ENCODE measurements at regions not wholly inside any gene's neighbourhood (a gene's known extent, or its start where the extent isn't known, plus 50 kb on each side); places are given as distances from the start of the nearest gene placed in this dataset.
A peak's percentile ranks its signal among the peaks of the same experiment; 100 is the strongest.

DNA sequence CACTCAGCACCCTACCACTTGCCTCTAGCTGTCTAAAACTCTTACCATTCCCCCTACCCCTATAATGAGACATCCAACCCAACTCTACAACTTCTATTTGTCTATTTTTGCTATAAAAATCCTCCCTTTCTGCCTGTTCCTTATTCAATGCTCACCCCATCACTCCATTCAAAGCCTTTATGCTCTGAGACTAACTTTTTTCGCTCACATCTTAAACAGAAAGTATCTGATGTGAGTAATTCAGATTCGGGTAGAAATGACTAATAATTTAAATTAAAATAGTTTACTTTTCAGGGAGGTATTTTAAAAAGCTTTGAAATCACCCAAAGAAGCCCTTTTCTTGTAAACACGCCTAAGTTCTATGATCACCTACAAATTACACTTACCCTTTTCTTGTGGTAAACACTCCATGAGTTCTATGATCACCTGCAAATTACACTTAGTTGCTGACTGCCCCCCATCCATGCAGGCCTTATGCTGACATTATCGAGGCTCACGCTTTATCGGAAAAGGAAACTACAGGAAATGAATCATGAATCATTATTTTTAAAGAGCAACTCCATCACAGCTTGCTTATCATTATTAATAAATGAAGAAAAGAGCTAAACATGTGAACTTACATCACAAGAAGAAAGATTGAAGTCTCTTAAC lies 168.7 kb upstream of the PPP1R2C start:
- peak; percentile 75 for DNase-seq (ENCODE audit: low spot score)

DNA sequence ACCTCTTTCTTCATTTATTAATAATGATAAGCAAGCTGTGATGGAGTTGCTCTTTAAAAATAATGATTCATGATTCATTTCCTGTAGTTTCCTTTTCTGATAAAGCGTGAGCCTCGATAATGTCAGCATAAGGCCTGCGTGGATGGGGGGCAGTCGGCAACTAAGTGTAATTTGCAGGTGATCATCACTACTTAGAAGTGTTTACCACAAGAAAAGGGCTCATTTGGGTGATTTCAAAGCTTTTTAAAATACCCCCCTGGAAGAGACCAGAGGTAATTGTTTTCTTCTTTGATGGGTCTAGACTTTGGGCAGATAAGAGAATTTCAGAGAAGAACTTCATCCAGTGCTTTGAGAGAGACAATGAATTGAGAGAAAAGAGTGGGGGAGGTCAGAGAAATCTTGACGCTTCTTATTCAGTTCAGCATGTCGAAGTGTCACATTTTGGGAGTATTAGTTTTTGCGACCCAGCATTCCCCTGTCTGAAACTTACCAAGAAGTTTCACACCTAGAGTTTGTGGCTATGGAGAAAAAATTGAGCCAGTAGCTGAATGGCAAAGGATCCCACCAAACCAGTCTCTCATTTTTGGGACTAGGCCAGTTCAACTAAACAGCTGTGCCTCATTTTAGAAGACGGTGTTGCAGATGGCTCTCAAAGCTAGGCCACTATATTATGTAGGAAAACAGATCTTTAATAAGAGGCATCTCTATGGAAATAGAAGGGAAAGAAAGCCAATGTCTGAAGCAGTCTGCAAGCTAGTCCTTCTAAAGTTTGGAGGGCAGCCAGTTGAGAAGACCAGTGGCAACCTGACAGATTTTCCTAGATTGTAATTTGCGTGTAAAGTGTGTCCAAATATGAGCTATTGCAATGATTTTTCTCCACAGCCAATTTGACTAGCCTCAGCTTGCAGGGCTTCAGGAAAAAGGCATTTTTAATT lies 171.0 kb upstream of the PPP1R2C start:
- DNase-seq (ENCODE audit: low spot score), result peak; percentile 80

DNA sequence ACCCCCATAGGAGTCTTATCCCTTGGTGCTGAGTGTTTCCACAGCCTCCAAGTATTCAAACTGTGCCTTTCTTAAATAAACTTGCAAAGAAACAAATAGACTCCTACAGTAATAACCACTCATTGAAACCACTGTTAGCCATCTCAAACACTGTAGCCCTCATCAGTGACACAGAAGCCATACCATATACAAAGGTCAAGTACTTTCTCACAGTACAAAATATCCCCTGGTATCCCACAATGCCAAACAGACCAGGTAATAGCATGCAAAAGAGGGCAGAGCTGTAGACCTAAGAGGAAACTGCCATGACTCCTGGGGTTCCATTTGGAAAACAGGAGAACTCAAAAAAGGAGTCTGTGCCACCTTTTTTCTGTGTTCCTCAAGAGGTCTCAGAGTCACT lies 173.8 kb upstream of the PPP1R2C start:
- DNase-seq (ENCODE audit: low spot score), result no peak

DNA sequence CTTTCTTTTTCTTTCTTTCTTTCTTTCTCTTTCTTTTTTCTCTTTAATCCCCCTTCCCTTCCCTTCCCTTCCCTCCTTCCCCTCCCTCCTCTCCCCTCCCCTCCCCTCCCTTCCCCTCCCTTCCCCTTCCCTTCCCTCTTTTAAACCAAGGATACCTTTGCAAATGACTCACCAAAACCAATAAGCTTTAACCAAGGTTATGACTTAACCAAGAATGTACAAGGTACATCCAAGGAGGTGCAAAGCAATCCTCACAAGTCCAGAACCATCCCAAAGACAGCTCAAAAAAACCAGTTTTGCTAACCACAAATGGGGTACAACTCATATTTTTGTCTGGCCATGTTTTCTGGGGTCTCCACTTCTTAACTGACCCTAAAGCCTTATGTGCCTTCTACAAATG lies 174.7 kb upstream of the PPP1R2C start:
- no peak for DNase-seq (ENCODE audit: low spot score)

DNA sequence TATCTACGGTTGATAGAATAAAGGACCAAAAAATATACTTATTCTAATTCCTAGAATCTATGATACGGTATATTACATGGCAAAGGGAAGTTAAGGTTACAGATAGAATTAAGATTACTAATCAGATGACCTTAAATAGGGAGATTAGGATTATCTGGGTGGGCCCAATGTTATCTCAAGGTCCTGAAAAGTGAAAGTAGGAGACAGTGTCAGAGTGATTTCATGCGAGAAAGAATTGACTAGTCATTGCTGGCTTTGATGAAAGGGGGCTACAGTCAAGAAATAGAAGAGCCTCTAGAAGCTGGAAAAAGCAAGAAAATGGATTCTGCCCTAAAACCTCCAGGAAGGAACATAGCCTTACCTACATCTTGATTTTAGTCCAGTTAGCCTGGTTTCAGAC lies 176.9 kb upstream of the PPP1R2C start:
- DNase-seq (ENCODE audit: low spot score), result no peak

DNA sequence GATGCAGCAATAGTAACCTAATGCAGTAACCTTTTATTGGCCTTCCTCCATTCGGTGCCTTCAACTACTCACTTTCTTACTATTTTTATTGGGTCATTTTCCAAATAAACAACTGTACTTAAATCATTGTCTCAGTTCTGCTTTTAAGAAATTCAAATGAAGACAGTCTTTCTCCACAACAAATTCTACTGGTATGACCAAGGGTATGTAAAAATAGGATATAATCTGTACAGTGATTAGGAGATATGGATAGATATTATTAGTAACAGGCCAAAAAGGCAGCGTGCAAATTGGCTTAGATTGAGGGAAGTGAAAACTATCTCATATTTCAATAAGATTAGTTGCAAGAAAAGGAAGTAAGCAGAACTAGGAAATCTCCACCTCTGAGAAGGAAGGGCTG lies 177.4 kb upstream of the PPP1R2C start:
- no peak for DNase-seq (ENCODE audit: low spot score)

DNA sequence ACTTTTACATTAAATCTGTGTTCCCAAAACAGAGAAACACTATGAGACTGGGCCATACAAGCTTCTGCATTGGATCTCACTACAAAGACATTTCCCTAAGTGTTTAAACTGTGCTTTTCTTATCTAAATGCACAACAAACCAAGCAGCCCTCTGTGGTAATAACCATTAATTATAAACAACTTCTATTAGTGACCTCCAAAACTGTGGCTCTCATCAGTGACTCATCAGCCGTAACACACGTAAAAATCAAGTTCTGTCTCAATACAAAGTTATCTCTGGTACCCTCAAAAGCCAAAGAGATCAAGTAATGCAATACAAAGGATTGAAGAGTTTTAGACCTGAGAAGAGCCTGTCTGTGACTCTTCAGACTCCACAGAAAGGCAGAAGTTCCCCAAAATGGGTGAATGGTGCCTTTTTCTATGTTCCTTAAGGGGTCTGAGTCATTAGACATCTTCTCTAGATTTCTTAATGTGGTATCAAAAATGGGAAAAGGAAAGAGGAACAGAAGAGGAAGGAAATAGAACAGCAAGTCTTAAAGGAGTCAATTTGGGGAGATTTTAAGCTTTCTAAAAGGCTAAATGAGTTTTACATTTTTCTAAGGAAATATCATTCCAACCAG lies 189.8 kb upstream of the PPP1R2C start:
- no peak for DNase-seq (ENCODE audit: low spot score)

DNA sequence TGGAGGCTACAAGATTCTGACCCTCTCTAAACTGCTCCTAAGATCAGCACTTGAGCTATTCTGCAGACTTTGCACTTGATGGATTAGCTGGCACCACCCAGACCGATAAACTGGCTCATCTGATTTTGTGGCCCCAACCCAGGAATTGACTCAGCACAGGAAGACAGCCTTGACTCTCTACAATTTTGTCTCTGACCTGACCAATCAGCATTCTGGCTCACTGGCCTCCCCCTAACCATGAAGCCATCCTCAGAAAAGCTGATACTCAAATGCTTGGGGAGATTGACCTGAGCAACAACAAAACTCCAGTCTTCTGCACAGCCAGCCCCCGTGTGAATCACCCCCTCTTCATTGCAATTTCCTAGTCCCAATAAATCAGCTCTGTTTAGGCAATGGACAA lies 195.4 kb upstream of the PPP1R2C start:
- DNase-seq (ENCODE audit: low spot score), result no peak

DNA sequence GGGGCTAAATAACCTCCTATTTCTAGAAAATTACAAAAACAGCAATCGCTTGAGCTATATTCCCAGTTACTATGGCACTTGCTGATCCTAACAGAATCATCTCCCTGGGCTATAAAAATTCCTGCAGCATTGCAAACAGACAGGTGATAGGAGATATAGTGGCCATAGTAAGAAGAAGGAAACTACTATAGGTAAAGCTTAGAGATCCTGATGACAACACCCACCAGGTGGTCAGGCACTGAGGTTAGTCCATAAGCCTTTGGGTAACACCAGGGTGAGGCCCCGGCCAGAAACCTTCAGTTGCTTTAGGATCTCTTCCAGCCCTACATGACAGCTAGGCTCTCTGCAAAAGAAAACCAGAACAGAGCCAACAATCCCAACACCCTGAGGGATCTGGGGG lies 197.9 kb upstream of the PPP1R2C start:
- DNase-seq (ENCODE audit: low spot score), result no peak

DNA sequence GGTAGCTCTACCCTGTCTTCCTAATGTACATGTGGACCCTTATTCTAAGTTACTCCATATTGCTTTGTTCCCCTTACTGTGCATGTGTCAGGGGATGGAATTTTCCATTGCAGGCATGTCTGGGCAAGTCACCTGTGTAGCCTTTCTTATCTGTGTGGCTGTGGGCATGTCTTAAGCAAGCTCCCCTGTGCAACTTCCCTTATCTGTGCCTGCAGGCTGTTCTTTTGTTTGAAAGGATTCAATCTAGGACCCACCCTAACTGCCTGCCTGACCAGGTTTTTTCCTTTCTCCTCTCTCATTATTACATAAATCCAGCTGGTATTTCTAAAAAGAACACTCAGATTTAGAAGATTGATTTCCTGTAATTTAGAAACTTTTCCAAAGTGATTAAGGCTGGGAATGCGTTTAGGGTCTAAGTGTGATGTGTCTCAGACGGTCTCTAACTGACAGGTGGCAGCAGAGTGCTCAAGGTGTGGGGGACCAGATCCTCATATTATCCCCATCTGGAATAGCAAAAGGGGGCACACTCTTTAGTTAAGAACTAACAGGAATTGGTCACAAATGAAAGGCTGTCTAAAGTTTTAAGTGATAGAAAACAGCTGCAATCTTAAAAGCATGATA lies 198.9 kb upstream of the PPP1R2C start:
- no peak for DNase-seq (ENCODE audit: low spot score)

DNA sequence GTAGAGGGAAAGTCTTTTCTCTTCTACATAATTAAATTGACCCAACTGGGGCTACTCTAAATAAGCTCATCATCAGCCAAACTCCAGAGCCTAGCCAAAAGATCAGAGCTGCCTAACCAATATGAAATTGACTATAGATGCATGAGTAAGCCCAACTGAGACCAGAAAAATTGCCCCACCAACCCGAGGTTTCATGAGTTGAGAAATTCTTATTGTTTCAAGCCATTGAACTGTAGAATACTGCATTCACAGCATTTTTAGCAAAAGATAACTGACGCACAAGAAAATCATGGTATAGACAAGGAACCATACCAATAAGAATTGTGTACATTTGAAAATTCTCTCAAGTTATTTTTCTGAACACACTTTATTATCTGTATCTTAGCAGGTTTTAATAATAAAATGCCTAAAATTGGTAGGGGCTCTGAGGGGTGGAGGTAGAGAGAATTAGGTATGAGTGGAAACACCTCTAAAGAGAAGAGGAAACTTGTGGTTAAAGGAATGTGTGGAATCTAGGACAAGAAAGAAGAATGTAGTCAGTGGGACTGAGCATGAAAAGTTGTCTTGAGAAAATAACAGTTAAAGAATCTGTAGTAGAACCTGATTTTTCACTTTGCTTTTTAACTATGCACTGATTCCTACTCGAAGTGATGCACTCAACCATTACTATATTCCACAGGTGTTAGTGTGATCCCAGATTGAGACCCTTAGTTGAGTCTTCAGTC lies 200.9 kb upstream of the PPP1R2C start:
- no peak for DNase-seq (ENCODE audit: low spot score)

DNA sequence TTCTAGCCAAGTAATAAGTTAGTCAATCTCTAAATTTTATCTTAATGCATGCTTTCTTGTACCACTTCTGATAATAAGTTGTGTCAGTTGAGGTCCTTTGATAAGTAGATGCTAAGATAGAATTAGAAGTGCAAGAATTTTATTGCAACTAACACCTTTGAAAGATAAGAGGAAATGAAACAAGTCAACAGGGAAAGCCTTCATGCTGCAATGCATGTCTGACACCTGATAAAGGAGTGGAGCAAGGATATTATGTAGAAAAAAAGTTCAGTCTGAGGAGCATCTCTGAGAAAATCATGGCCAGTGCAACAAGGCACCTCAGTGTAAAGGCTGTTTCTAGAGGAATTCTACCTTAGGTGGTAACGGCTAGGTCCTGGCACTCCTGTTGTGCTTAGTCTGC lies 210.7 kb upstream of the PPP1R2C start:
- DNase-seq (ENCODE audit: low spot score), result no peak

DNA sequence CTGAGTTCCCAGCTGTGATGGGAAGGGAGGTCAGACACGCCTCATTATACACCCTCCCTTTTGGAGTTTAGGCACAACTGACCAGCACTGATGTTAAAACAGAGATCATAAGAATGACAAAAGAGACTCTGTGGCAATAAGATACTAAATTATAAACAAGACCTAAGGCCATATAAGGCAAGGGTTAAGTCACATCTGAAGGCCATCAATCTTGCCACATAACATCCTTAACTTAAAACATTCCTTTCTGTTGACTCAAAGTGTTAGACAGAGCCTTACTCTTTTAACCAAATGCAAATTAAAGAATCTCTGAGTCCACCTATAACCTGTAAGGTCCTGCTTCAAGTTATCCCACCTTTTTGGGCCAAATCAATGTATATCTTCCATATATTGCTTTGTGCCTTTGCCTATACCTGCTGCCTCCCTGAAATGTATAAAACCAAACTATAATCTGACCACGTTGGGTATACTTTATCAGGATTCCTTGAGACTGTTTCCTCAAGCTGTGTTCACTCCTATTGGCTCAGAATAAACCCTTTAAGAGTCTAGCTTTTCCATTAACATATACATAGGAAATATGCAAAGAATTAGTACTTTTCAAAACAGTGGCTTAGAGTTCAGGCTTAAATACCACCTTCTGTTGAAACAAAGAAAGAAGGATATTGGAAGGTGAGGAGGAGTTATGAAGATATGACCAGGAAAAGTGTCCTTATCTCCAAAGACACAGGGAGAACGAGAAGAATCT lies 214.4 kb upstream of the PPP1R2C start:
- DNase-seq (ENCODE audit: low spot score), result no peak

DNA sequence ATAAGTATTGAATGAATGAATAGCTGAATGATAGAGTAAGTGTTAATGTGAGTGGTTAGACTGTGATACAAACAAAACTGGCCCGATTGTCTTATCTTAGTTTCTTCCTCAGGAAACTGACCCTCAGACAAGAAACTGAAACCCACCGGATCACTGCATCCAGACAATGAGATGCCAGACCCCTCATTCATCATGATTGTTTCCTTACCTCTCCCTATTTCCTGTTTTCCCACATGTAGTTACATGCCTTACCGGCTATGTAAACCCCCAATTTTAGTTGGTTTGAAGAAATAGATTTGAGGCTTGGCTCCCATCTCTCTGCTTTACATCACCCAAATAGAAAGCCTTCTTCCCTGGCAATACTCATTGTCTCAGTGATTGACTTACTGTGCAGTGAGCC lies 218.9 kb upstream of the PPP1R2C start:
- DNase-seq (ENCODE audit: low spot score), result no peak

DNA sequence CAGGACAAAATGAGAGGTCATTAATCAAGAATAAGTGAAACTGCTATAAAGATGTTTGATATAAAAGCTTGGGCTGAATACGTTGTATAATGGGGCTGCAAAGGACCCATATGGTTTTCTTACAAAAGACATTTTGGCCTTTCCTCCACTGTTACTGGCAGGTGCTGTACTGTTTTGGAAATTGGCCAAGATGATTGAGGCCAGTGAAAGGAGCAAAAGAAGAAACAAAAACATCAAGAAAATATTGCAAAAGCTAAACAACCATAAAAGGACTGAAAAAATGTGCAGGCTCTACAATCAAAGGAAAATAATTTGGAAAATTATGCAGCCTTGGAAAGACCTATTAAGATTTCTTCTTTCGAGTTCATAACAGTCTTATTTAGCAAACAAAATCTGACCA lies 222.2 kb upstream of the PPP1R2C start:
- no peak for DNase-seq (ENCODE audit: low spot score)

DNA sequence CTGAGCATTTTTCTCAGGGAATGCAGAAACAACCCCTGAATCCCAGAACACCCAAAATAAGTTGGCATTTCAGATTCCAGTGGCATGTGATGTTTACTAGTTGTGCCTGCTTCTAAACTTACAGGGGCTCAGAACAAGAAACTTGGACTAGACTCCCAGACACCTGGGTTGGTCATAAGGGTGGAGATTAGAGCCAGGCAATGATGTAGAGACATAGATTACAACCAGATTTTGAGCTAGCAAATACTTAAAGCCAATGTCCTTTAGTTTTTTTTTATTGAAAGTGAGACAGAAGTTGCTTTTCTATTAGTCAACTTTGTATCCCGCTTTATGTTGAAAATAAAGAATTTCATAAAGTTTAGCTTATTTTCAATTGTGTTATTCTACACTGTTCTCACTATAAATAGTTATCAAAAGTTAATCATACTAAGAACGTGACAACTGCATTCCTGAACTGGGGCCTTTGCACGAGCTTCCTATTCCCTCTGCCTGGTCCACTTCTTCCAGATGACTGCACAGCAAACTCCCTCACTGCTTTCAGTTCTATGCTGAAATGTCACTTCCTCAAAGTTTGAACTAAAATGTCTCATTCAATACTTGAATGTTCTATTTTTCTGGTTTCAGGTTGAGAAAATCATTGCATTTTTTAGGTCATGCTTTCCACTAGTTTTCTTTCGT lies 224.7 kb upstream of the PPP1R2C start:
- no peak for DNase-seq (ENCODE audit: low spot score)

DNA sequence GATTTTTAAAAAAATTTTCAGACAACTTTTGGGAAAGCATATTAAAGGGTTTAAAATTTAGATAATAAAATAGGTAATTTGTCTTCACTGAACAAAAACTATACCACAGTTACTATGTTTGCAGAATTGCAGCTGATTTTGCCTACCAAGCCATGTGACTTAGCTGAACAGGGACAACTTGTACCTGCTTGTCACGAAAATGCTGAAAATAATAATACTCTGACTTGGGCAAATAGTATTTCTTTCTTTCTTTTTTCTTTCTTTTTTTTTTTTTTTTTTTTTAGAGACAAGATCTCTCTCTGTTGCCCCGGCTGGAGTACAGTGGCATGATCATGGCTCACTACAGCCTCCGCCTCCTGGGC lies 225.2 kb upstream of the PPP1R2C start:
- no peak for DNase-seq (ENCODE audit: low spot score)

DNA sequence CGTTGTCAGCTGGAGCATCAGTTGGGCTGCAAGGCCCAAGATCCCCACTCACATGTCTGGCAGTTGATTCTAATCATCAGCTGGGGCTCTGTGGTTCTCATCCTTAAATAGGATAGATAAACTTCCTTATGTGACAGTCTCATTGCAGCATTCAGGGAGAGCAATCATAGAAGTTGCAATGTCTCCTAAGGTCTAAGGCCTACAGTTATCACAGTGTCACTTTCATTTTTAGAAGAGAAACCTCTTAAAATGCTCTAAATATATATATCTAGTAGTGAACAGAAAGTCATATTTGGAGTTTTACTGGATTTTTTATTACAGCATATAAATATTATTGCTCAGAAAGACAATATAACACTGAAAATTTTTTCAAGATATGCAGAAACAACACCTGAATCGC lies 226.0 kb upstream of the PPP1R2C start:
- no peak for DNase-seq (ENCODE audit: low spot score)

DNA sequence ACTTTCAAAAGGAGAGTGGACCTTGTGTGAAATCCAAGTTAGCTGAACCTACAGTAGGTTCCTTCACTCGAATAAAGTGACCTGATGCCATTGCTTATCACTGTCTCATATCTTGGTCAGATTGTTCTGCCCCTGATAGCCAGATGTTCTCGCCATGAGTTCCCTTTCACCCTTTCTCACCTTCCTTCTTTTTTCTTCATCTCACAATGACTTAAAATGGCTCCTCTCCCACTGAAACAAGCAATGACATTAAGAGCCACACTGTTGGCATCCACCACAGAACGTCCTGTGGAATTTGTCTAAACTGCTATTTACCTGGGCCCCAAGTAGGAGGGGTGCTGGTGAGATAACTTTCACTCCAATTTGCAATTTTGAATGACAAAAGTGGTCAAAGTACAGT lies 227.6 kb upstream of the PPP1R2C start:
- no peak for DNase-seq (ENCODE audit: low spot score)

DNA sequence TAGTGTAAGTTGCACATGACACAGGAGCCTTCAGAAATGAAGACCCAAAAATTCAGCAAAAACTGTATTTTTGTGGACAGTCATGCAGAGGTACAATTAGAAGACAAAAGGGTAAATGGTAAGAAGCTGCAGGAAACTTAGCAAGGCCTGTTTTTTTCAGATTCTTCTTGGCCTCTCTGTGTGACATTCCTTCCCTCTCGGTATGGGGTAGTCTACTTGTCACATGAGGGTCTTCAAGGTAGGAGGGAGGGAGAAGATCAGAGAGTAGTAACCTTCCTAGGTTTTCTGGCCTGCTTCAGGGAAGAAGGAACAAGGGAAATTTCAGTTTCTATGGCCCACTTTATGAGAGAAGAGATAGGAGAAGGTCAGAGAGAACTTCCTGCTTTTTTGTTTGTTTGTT lies 230.4 kb upstream of the PPP1R2C start:
- DNase-seq (ENCODE audit: low spot score), result no peak

DNA sequence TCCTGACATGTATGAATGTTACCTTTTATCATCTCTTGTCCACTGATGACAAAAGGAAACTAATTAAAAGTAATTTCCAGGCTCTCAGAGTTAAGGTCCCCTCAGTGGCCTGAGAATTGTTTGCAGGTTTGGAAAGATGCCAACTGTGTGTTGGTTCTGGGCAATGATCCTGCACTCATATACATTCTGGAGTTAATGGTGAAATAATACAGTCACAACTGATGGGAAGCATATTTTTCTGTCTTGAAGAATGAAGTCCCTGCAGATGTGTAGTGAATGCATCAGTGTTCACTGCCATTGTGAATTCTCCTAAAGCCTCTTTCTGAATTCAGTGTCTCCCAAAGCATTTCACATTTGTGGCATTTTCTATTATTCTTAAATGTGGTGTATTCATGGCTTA lies 238.1 kb upstream of the PPP1R2C start:
- no peak for DNase-seq (ENCODE audit: low spot score)

All from CD4-positive, alpha-beta T cell treated with Interleukin-2 at 100 ng/mL for 4 hours (primary cell).